NT2/D1 (cell line): ENCODE measurements at regions not wholly inside any gene's neighbourhood (a gene's known extent, or its start where the extent isn't known, plus 50 kb on each side); places are given as distances from the start of the nearest gene placed in this dataset.

ENCODE experiments used
- SUZ12 ChIP-seq: IDR thresholded peaks from 2 replicates; pipeline ENCODE4 v1.6.1; 2011; ENCODE audit not compliant: insufficient read length, insufficient read depth; ENCODE audit errors: extremely low read depth
- YY1 ChIP-seq: IDR thresholded peaks from 2 replicates; pipeline ENCODE4 v1.6.1; 2011; ENCODE audit not compliant: insufficient read length, insufficient read depth
- ZNF274 ChIP-seq: IDR thresholded peaks from 2 replicates; pipeline ENCODE4 v1.6.1; 2011; ENCODE audit warnings: mild to moderate bottlenecking, low read depth, low read length

DNA sequence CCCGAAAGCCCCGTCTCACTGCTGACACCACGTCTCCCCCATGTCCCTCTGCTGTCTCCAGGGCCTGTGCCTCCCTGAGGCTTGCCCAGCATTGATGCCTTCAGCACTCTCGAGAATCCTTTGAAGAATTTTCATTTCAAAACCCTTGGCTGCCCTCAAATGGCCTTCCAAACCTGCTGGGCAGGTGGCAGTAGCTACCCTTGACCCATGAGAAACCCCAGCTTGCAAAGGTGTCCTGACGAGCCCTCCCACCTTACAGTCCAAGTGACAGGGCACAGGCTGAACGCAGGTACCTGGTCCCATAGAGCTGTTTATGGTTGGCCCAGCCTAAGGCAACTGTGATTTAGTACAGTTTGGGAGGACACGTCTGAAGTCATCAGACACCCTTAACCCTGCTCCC, 97.2 kb upstream of the SPIN1 start:
- TF ChIP-seq SUZ12 (no peak), ZNF274 (no peak), YY1 (no peak)
